GM12891 (cell line): ENCODE measurements at regions not wholly inside any gene's neighbourhood (a gene's known extent, or its start where the extent isn't known, plus 50 kb on each side); places are given as distances from the start of the nearest gene placed in this dataset.

Experiments used
- PAX5 ChIP-seq: IDR thresholded peaks from 2 replicates; pipeline ENCODE4 v1.6.1; 2011; ENCODE audit warnings: low read length, moderate library complexity, mild to moderate bottlenecking; ENCODE audit not compliant: insufficient read depth, severe bottlenecking
- POLR2A ChIP-seq: IDR thresholded peaks from 2 replicates; pipeline ENCODE4 v1.6.1; 2011; ENCODE audit warnings: low read depth, low read length, control low read depth
- POLR2AphosphoS5 ChIP-seq: IDR thresholded peaks from 2 replicates; pipeline ENCODE4 v1.6.1; 2011; ENCODE audit warnings: low read depth, low read length, control low read depth
- SPI1 ChIP-seq: IDR thresholded peaks from 2 replicates; pipeline ENCODE4 v1.6.1; 2011; ENCODE audit warnings: low read depth, low read length, control low read depth
- TAF1 ChIP-seq: IDR thresholded peaks from 2 replicates; pipeline ENCODE4 v1.6.1; 2011; ENCODE audit warnings: low read depth, low read length, control low read depth

DNA sequence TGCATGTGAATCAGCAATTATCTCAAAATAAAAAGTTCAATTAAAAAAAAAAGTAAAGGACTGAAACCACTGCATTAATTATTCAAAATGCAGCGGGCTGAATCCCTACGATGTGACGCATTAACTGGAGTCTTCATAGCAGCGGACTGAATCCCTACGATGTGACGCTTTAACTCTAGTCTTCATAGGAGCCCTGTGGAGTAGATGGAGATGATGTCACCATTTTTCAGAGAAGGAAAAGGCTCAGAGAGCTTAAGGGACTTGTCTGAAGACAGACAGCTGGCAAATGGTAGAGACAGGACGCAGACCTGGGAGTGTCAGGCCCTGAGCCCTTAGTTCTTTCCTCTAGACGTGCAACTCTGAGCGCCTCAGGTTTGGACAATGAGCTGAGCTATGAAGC, 168.0 kb upstream of the MYL2 start:
- TF ChIP-seq POLR2AphosphoS5: no peak
- no peak for TF ChIP-seq SPI1
- TF ChIP-seq PAX5: no peak
- no peak for TF ChIP-seq POLR2A
- TF ChIP-seq TAF1: no peak
